ENCODE measurements at regions not wholly inside any gene's neighbourhood (a gene's known extent, or its start where the extent isn't known, plus 50 kb on each side); places are given as distances from the start of the nearest gene placed in this dataset.
A peak's percentile ranks its signal among the peaks of the same experiment; 100 is the strongest.

GRCh38 chr3:151537726-151538125 is 76.9 kb upstream of the IGSF10 start:
- DNase-seq (ENCODE audit: low read depth in 1 of 2, low spot score in 2 of 2) (no peak), FAIRE-seq (no peak)
- no peak for TF ChIP-seq BRCA1 (IDR thresholded peaks at IDR 0.05; ENCODE audit: low read depth, low read length)
- TF ChIP-seq RXRA (IDR thresholded peaks at IDR 0.05; ENCODE audit: insufficient read depth, low read depth, low read length) = no peak
- no peak for TF ChIP-seq SIX5 (IDR thresholded peaks at IDR 0.05; ENCODE audit: low read depth, low read length)
- TF ChIP-seq CBX5 (IDR thresholded peaks at IDR 0.05; ENCODE audit: low read depth, low read length) = no peak
- TF ChIP-seq TAF1 (IDR thresholded peaks at IDR 0.05; ENCODE audit: low read depth, low read length) = no peak
- TF ChIP-seq CEBPB (IDR thresholded peaks at IDR 0.05; ENCODE audit: low read depth, low read length) = no peak
- TF ChIP-seq POU5F1 (IDR thresholded peaks at IDR 0.05; ENCODE audit: low read depth, low read length) = no peak
- no peak for TF ChIP-seq CHD1 (IDR thresholded peaks at IDR 0.05; ENCODE audit: low read depth, low read length)
- TF ChIP-seq JUND (IDR thresholded peaks at IDR 0.05; ENCODE audit: low read length) = no peak
- TF ChIP-seq RFX5 (IDR thresholded peaks at IDR 0.05; ENCODE audit: borderline replicate concordance, low read depth, low read length) = no peak
- TF ChIP-seq KDM1A (IDR thresholded peaks at IDR 0.05; ENCODE audit: borderline replicate concordance, low read length) = no peak
- no peak for TF ChIP-seq SP4 (IDR thresholded peaks at IDR 0.05; ENCODE audit: low read length)
- TF ChIP-seq RNF2 (IDR thresholded peaks at IDR 0.05; ENCODE audit: borderline replicate concordance, low read depth, low read length, missing control alignments, poor library complexity, severe bottlenecking) = no peak
- no peak for TF ChIP-seq SAP30 (IDR thresholded peaks at IDR 0.05; ENCODE audit: insufficient read depth, insufficient replicate concordance, low read length)

More at GRCh38 chr3:151537726-151538125, 76.9 kb upstream of the IGSF10 start:
- H4K91ac ChIP-seq (replicated peaks; ENCODE audit: insufficient read length, low read length) = no peak overlapping the region
- H3K4me2 ChIP-seq (ENCODE audit: insufficient read depth in 1 of 2, low read depth in 2 of 2, low read length in 2 of 2) = no peak overlapping the region
- 83% methylated on average over 3 of the region's 3 CpGs; no CpG with 5 or more reads in 1 of the 2 experiments for WGBS, 2 experiments (ENCODE audit: extremely low coverage in 1 of 2, insufficient coverage in 1 of 2, insufficient read length in 1 of 2, insufficient replicate concordance in 2 of 2, low coverage in 1 of 2, low lambda C conversion rate in 2 of 2, missing lambda C conversion rate in 1 of 2)
- peak overlapping the region; percentile 76; the same call in 1 of the 2 replicates for H2AFZ ChIP-seq (ENCODE audit: low read length)
- H3K36me3 ChIP-seq (ENCODE audit: control insufficient read depth in 2 of 4, insufficient read depth in 4 of 4, low read length in 3 of 4) = no peaks in the 10 kb centered on the region
- H3K4me3 ChIP-seq (ENCODE audit: extremely low read depth in 1 of 4, insufficient read depth in 2 of 4, low read depth in 3 of 4, low read length in 4 of 4) = no peak overlapping the region
- H3K23me2 ChIP-seq (ENCODE audit: low read depth, low read length) = no peaks in the 10 kb centered on the region
- H4K8ac ChIP-seq (ENCODE audit: extremely low read depth, insufficient read depth, low read length) = no peak overlapping the region
- H3K4me1 ChIP-seq (replicated peaks in 1 of 4; ENCODE audit: control insufficient read depth in 3 of 4, insufficient read depth in 4 of 4, low read length in 3 of 4) = peaks cover 0 to 8% (median 2%) of the 10 kb centered on the region in 4 experiments; a peak in 2 of 7 replicates
- H3K9me3 ChIP-seq (ENCODE audit: insufficient read depth in 2 of 2, low read depth in 1 of 2, low read length in 1 of 2) = no peaks in the 10 kb centered on the region
- no peaks in the 10 kb centered on the region for H3K79me2 ChIP-seq (ENCODE audit: control insufficient read depth in 1 of 2, insufficient read depth in 2 of 2, low read length in 2 of 2)
- ChIA-PET POLR2A (ENCODE audit: partially characterized antibody) (no interaction called here), CTCF (ENCODE audit: partially characterized antibody) (interaction anchor here (1.0 to 1.5 kb wide), 3 partner anchors 8 to 15 kb away, joined by 3 to 4 read pairs (median 3); no protein-coding TSS in a partner anchor)
- no peak overlapping the region for H3K4ac ChIP-seq (replicated peaks; ENCODE audit: insufficient read length, low read depth, low read length)
- no peak overlapping the region for H3K27ac ChIP-seq (ENCODE audit: low read depth, low read length)
- H2BK20ac ChIP-seq (ENCODE audit: low read length) = no peak overlapping the region
- H3K23ac ChIP-seq (ENCODE audit: insufficient read length) = no peak overlapping the region
- H3K79me1 ChIP-seq (ENCODE audit: low read depth, low read length) = no peaks in the 10 kb centered on the region
- H2BK5ac ChIP-seq (ENCODE audit: low read depth, low read length) = no peak overlapping the region
- no peak overlapping the region for H3K14ac ChIP-seq (ENCODE audit: insufficient read length)
- no peak overlapping the region for H4K5ac ChIP-seq (ENCODE audit: insufficient read length, low read depth, low read length)
- H3K27me3 ChIP-seq (replicated peaks in 1 of 4; ENCODE audit: control insufficient read depth in 3 of 4, extremely low read depth in 1 of 4, insufficient read depth in 3 of 4, low read length in 3 of 4) = no peaks in the 10 kb centered on the region
- H2AK5ac ChIP-seq (ENCODE audit: low read depth, low read length) = no peak overlapping the region
- no peak overlapping the region for H2BK12ac ChIP-seq (ENCODE audit: low read depth, low read length)
- no peak overlapping the region for H2BK120ac ChIP-seq (replicated peaks; ENCODE audit: low read depth, low read length)
- no peak overlapping the region for H3K9ac ChIP-seq (replicated peaks in 1 of 4; ENCODE audit: extremely low read depth in 1 of 4, low read depth in 3 of 4, low read length in 3 of 4)
- no peak overlapping the region for H2BK15ac ChIP-seq (ENCODE audit: low read length)
- no peak overlapping the region for H3K18ac ChIP-seq (ENCODE audit: extremely low read depth, low read length)
- no peaks in the 10 kb centered on the region for H4K20me1 ChIP-seq (replicated peaks in 1 of 2; ENCODE audit: control insufficient read depth in 1 of 2, insufficient read depth in 2 of 2, low read length in 2 of 2)
- no peak overlapping the region for H3K56ac ChIP-seq (replicated peaks; ENCODE audit: insufficient read length, low read depth, low read length)
